Neuronal stem cell (in vitro differentiated cells): ENCODE measurements at regions not wholly inside any gene's neighbourhood (a gene's known extent, or its start where the extent isn't known, plus 50 kb on each side); places are given as distances from the start of the nearest gene placed in this dataset.

ENCODE experiments used
- DNase-seq: peaks from one replicate; pipeline ENCODE4 v3.0.0-alpha.2; 2013; ENCODE audit warnings: low spot score
- H2AFZ ChIP-seq: one replicate; pipeline ENCODE4 v1.6.1; 2013; ENCODE audit warnings: mild to moderate bottlenecking, low read length, inconsistent platforms
- H2AK5ac ChIP-seq: 2 replicates; pipeline ENCODE4 v1.6.1; 2013; ENCODE audit warnings: low read depth, mild to moderate bottlenecking, inconsistent platforms, low read length, moderate library complexity, mixed read lengths
- H2BK120ac ChIP-seq: 2 replicates; pipeline ENCODE4 v1.6.1; 2013; ENCODE audit warnings: low read depth, mild to moderate bottlenecking, inconsistent platforms, low read length, moderate library complexity, mixed read lengths
- H2BK12ac ChIP-seq: one replicate; pipeline ENCODE4 v1.6.1; 2013; ENCODE audit warnings: low read length, inconsistent platforms
- H2BK15ac ChIP-seq: 2 replicates; pipeline ENCODE4 v1.6.1; 2013; ENCODE audit warnings: mild to moderate bottlenecking, low read length, inconsistent platforms, mixed read lengths
- H2BK5ac ChIP-seq: one replicate; pipeline ENCODE4 v1.6.1; 2013; ENCODE audit warnings: inconsistent platforms, mild to moderate bottlenecking, low read length, moderate library complexity
- H3K14ac ChIP-seq: one replicate; pipeline ENCODE4 v1.6.1; 2013; ENCODE audit warnings: low read length, inconsistent platforms
- H3K18ac ChIP-seq: 2 replicates; pipeline ENCODE4 v1.6.1; 2013; ENCODE audit warnings: low read length, inconsistent platforms
- H3K23ac ChIP-seq: 2 replicates; pipeline ENCODE4 v1.6.1; 2013; ENCODE audit warnings: low read depth, mild to moderate bottlenecking, mixed read lengths, low read length, inconsistent platforms; ENCODE audit not compliant: poor library complexity
- H3K27ac ChIP-seq: replicated peaks from 3 replicates; pipeline ENCODE4 v1.5.1; 2013; ENCODE audit warnings: low read length, inconsistent platforms
- H3K27me3 ChIP-seq, 3 experiments: 2 replicates each; pipeline ENCODE4 v1.6.1; 2013; ENCODE audit warnings: low read length in 3 of 3, mild to moderate bottlenecking in 2 of 3, inconsistent platforms in 1 of 3, low read depth in 1 of 3, mixed read lengths in 1 of 3, moderate library complexity in 1 of 3; ENCODE audit not compliant: control insufficient read depth in 3 of 3, insufficient read depth in 3 of 3
- H3K36me3 ChIP-seq, 2 donors: replicated peaks in 1 of 2; 2 replicates each; pipeline ENCODE4 v1.6.1; 2013; ENCODE audit warnings: low read length in 2 of 2; ENCODE audit not compliant: control insufficient read depth in 2 of 2, insufficient read depth in 2 of 2
- H3K4ac ChIP-seq: 2 replicates; pipeline ENCODE4 v1.6.1; 2013; ENCODE audit warnings: inconsistent platforms, mild to moderate bottlenecking, low read length, moderate library complexity
- H3K4me1 ChIP-seq, 2 donors: 1 replicate in 1 of 2; 2 replicates in 1 of 2; pipeline ENCODE4 v1.6.1; 2013; ENCODE audit warnings: low read length in 2 of 2, low read depth in 1 of 2; ENCODE audit not compliant: control insufficient read depth in 2 of 2, insufficient read depth in 1 of 2
- H3K4me2 ChIP-seq: one replicate; pipeline ENCODE4 v1.6.1; 2013; ENCODE audit warnings: mild to moderate bottlenecking, low read length, inconsistent platforms; ENCODE audit not compliant: insufficient read depth, poor library complexity, severe bottlenecking
- H3K4me3 ChIP-seq, 2 donors: 2 replicates each; pipeline ENCODE4 v1.5.1; 2013; ENCODE audit warnings: low read length in 2 of 2, mild to moderate bottlenecking in 2 of 2, inconsistent platforms in 1 of 2, moderate library complexity in 1 of 2
- H3K79me1 ChIP-seq: one replicate; pipeline ENCODE4 v1.6.1; 2013; ENCODE audit warnings: low read depth, mild to moderate bottlenecking, inconsistent platforms, low read length, moderate library complexity
- H3K9ac ChIP-seq: one replicate; pipeline ENCODE4 v1.6.1; 2013; ENCODE audit warnings: mild to moderate bottlenecking, low read depth, low read length, inconsistent platforms; ENCODE audit not compliant: poor library complexity
- H3K9me3 ChIP-seq, 2 donors: replicated peaks in 1 of 2; 2 replicates each; pipeline versions ENCODE3 to v1.6.1; 2013; ENCODE audit warnings: low read length in 2 of 2, mild to moderate bottlenecking in 2 of 2, inconsistent platforms in 1 of 2, low read depth in 1 of 2, mixed read lengths in 1 of 2, moderate library complexity in 1 of 2; ENCODE audit not compliant: control insufficient read depth in 2 of 2, insufficient read depth in 1 of 2
- H4K8ac ChIP-seq: one replicate; pipeline ENCODE4 v1.6.1; 2013; ENCODE audit warnings: low read depth, mild to moderate bottlenecking, inconsistent platforms, low read length, moderate library complexity
- H4K91ac ChIP-seq: one replicate; pipeline ENCODE4 v1.6.1; 2013; ENCODE audit warnings: low read length, low read depth, mild to moderate bottlenecking, inconsistent platforms; ENCODE audit not compliant: poor library complexity
- WGBS, 2 donors: extraction: QIAGEN DNeasy Blood & Tissue Kit; methylation state at CpG; one replicate each; pipeline ENCODE4 v1.1.7; 2013; ENCODE audit warnings: missing lambda C conversion rate in 2 of 2, mixed read lengths in 1 of 2; ENCODE audit not compliant: insufficient read length in 2 of 2, insufficient replicate concordance in 1 of 2; ENCODE audit errors: extremely low coverage in 2 of 2; 5-methylcytosine and 5-hydroxymethylcytosine counted together

DNA sequence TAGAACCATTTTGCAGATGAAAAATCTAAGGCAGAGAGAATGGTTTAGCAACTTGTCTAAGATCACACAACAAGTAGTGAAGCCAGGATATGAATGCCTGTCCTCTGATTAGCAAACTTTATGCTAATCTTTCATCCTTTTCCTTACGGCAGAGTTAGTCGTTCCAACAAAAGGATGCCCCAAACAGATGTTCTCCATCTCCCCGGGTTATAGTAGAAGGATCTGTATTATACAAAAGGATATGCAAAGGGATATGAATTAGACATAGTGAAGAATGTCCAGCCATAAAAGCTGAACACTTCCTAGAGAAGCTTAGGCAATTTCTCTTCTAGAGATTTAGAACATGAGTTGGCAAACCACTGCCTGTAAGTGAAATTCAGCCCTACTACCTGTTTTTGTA lies 291.6 kb upstream of the DUSP10 start:
- DNase-seq = no peak
- Histone ChIP-seq H4K91ac (no peak overlapping the region), H3K79me1 (no peaks in the 10 kb centered on the region), H3K4me1 (no peaks in the 10 kb centered on the region), H3K18ac (no peak overlapping the region), H3K23ac (no peak overlapping the region), H3K27ac (no peak overlapping the region), H3K4ac (no peak overlapping the region), H3K9me3 (no peaks in the 10 kb centered on the region), H3K36me3 (no peaks in the 10 kb centered on the region), H3K27me3 (no peaks in the 10 kb centered on the region), H3K9ac (no peak overlapping the region), H2AFZ (no peak overlapping the region), H2BK120ac (no peak overlapping the region), H3K14ac (no peak overlapping the region), H3K4me3 (no peak overlapping the region), H2BK12ac (no peak overlapping the region), H3K4me2 (no peak overlapping the region), H2AK5ac (no peak overlapping the region), H2BK5ac (no peak overlapping the region), H2BK15ac (no peak overlapping the region), H4K8ac (no peak overlapping the region)
- WGBS, 2 donors = no CpG with 5 or more reads among the region's 3 CpGs

DNA sequence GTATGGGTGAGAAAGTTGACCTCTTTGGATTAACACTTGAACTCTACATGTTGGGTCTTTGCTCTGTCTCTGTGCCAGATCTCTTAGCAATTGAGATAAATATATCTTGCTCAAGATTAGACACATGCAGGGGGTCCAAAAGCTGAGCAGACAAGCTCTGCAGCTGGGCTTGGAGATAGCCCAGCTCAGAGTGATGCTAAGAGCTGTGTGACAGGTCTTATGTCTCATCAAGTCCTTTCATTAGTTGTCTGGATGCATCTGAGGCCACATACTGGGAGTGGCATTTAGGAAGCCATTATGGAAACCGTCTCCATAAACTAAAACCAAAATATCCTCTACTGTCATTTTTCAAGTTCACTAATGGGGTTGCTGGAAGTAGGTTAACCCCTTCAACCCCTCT lies 289.4 kb upstream of the DUSP10 start:
- Histone ChIP-seq H3K4me3 (no peak overlapping the region), H3K27ac (no peak overlapping the region), H3K18ac (no peak overlapping the region), H2BK15ac (no peak overlapping the region), H4K8ac (no peak overlapping the region), H3K79me1 (no peaks in the 10 kb centered on the region), H2AFZ (no peak overlapping the region), H3K23ac (no peak overlapping the region), H2BK120ac (no peak overlapping the region), H3K4me2 (no peak overlapping the region), H3K9me3 (no peaks in the 10 kb centered on the region), H2AK5ac (no peak overlapping the region), H3K4ac (no peak overlapping the region), H2BK5ac (no peak overlapping the region), H3K27me3 (no peaks in the 10 kb centered on the region), H2BK12ac (no peak overlapping the region), H4K91ac (no peak overlapping the region), H3K4me1 (peaks cover 0 to 2% of the 10 kb centered on the region in 2 donors), H3K9ac (no peak overlapping the region), H3K14ac (no peak overlapping the region), H3K36me3 (no peaks in the 10 kb centered on the region)
- no CpG with 5 or more reads among the region's 1 CpG for WGBS, 2 donors
- DNase-seq = no peak

DNA sequence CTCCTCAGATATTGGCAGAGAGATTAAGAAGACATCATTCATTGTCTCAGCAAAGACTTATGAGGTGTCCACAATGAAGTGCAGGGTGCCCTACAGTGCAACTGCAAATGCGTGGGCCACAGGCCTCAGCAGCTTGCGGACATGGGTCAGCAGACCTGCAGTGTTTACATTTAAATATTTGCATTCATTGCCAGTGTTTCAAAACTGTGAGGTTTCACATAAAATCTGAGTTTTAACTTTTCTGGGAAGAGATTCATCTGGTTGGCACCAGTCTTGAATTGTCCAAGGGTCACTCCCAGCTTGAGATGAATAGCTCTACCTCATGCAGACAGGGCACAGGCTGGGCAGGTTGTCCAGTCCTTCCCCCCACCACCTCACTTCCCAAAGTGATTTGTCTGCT lies 286.8 kb upstream of the DUSP10 start:
- no peaks in the 10 kb centered on the region for H3K27me3 ChIP-seq
- no peak overlapping the region for H4K8ac ChIP-seq
- H3K79me1 ChIP-seq = no peaks in the 10 kb centered on the region
- no peak overlapping the region for H2BK12ac ChIP-seq
- H2AFZ ChIP-seq = no peak overlapping the region
- H3K9me3 ChIP-seq = no peaks in the 10 kb centered on the region
- H3K18ac ChIP-seq = no peak overlapping the region
- H2BK5ac ChIP-seq = no peak overlapping the region
- peaks cover 0 to 2% of the 10 kb centered on the region in 2 donors for H3K4me1 ChIP-seq
- no peak overlapping the region for H3K27ac ChIP-seq
- no peak overlapping the region for H3K4me2 ChIP-seq
- H2BK15ac ChIP-seq = no peak overlapping the region
- no peak overlapping the region for H3K9ac ChIP-seq
- WGBS, 2 donors = no CpG with 5 or more reads among the region's 2 CpGs
- H3K36me3 ChIP-seq = no peaks in the 10 kb centered on the region
- no peak overlapping the region for H4K91ac ChIP-seq
- no peak overlapping the region for H3K4me3 ChIP-seq
- H3K23ac ChIP-seq = no peak overlapping the region
- H2AK5ac ChIP-seq = no peak overlapping the region
- H3K4ac ChIP-seq = no peak overlapping the region
- no peak for DNase-seq
- no peak overlapping the region for H2BK120ac ChIP-seq
- H3K14ac ChIP-seq = no peak overlapping the region

DNA sequence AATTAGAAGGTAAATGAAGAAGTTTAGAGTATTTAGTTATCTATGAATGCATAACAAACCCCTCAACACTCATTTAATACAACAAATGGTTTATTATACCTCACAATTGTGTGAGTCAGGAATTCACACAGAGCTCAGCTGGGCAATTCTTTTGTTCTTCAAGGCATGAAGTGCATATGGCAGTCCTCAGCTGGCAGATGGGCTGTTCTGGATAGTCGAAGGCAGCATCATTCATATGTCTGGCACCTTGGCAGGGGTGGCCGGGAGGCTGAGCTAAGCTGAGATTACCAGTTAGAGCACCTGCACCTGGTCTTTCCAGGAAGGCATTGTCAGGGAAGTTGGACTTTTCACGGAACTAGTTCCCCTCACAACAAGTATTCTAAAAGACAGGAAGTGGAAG lies 286.2 kb upstream of the DUSP10 start:
- Histone ChIP-seq H3K27me3 (no peaks in the 10 kb centered on the region), H3K4me1 (peaks cover 0 to 2% of the 10 kb centered on the region in 2 donors), H3K4me3 (no peak overlapping the region), H3K9me3 (no peaks in the 10 kb centered on the region), H2BK12ac (no peak overlapping the region), H4K8ac (no peak overlapping the region), H3K27ac (no peak overlapping the region), H3K36me3 (no peaks in the 10 kb centered on the region), H3K9ac (no peak overlapping the region), H3K79me1 (no peaks in the 10 kb centered on the region), H3K14ac (no peak overlapping the region), H3K23ac (no peak overlapping the region), H2BK120ac (no peak overlapping the region), H3K4me2 (no peak overlapping the region), H2BK15ac (no peak overlapping the region), H3K4ac (no peak overlapping the region), H2BK5ac (no peak overlapping the region), H2AFZ (no peak overlapping the region), H3K18ac (no peak overlapping the region), H4K91ac (no peak overlapping the region), H2AK5ac (no peak overlapping the region)
- DNase-seq = no peak
- no CpG with 5 or more reads among the region's 3 CpGs for WGBS, 2 donors
